HFFc6 (cell line): ENCODE measurements at regions not wholly inside any gene's neighbourhood (a gene's known extent, or its start where the extent isn't known, plus 50 kb on each side); places are given as distances from the start of the nearest gene placed in this dataset.
"Not testable (repeated sequence)": the region's sequence is repeated elsewhere in the genome, so short reads cannot be mapped to it uniquely, and the experiment has no call there.

Experiments
- DNase-seq: peaks from one replicate; pipeline ENCODE4 v3.0.0-alpha.2; 2018
- H3K27ac Mint-ChIP-seq: 2 replicates; pipeline ENCODE4 v1.8.0; 2020; ENCODE audit warnings: mild to moderate bottlenecking, mixed read lengths
- H3K27me3 Mint-ChIP-seq: 2 replicates; pipeline ENCODE4 v1.8.0; 2021; ENCODE audit warnings: mild to moderate bottlenecking, moderate library complexity, mixed read lengths; ENCODE audit not compliant: insufficient read depth
- H3K36me3 Mint-ChIP-seq: 2 replicates; pipeline ENCODE4 v1.8.0; 2021; ENCODE audit warnings: low read depth, mixed read lengths
- H3K4me1 Mint-ChIP-seq: 2 replicates; pipeline ENCODE4 v1.8.0; 2020; ENCODE audit warnings: low read depth, mixed read lengths
- H3K4me3 Mint-ChIP-seq: 2 replicates; pipeline ENCODE4 v1.8.0; 2020; ENCODE audit warnings: mild to moderate bottlenecking, moderate library complexity, mixed read lengths
- H3K9me3 Mint-ChIP-seq: 2 replicates; pipeline ENCODE4 v1.8.0; 2020; ENCODE audit warnings: mild to moderate bottlenecking, mixed read lengths
- TF ChIP-seq, protein P1 (sequence below): fragments of 200-600 bp; sonication (generic); IDR thresholded peaks from 2 replicates; pipeline ENCODE4 v1.5.0; 2021; ENCODE audit warnings: antibody characterized with exemption, mild to moderate bottlenecking

DNA sequence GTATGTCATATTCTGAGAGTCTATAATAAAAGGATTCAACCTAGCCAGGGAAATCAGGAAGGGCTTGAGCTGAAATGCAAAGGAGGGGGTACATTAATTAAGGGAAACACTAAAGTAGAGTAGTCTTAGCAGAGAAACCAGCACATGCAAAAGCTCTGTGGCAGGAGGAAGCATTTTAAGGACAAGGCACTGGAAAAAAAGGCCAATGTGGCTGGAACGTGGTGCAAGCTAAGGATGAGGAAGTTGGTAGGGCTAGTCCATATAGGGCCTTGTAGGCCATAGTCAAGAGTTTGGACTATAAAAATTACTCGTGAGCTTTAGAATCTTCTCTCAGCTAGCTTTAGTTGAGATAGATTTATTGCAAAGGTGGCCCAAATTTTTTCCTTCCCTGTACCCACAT, 75.2 kb upstream of the TOP1 start:
- peaks cover 8% of the 10 kb centered on the region for H3K9me3 Mint-ChIP-seq
- TF ChIP-seq, protein P1, sequence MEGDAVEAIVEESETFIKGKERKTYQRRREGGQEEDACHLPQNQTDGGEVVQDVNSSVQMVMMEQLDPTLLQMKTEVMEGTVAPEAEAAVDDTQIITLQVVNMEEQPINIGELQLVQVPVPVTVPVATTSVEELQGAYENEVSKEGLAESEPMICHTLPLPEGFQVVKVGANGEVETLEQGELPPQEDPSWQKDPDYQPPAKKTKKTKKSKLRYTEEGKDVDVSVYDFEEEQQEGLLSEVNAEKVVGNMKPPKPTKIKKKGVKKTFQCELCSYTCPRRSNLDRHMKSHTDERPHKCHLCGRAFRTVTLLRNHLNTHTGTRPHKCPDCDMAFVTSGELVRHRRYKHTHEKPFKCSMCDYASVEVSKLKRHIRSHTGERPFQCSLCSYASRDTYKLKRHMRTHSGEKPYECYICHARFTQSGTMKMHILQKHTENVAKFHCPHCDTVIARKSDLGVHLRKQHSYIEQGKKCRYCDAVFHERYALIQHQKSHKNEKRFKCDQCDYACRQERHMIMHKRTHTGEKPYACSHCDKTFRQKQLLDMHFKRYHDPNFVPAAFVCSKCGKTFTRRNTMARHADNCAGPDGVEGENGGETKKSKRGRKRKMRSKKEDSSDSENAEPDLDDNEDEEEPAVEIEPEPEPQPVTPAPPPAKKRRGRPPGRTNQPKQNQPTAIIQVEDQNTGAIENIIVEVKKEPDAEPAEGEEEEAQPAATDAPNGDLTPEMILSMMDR: no peak

DNA sequence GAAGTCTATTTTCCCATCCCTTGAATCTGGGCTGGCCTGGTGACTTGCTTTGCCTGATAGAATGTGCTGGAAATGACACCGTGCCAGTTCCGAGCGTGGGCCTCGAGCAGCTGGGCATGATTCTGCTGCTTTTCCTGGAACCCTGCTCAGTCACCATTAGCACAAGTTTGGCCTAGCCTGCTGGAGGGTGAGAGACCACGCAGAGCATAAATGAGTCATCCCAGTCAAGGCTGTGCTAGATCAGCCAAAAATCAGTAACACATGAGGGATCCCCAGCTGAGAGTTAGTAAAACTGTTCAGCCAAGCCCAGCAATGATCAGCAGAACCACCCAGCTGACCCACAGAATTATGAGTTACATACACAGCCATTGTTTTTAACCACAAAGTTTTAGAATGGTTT, 74.8 kb upstream of the TOP1 start:
- DNase-seq: no peak
- peaks cover 8% of the 10 kb centered on the region for H3K9me3 Mint-ChIP-seq
- no peak overlapping the region for H3K4me3 Mint-ChIP-seq
- H3K27me3 Mint-ChIP-seq: peaks cover 10% of the 10 kb centered on the region
- peaks cover 5% of the 10 kb centered on the region for H3K4me1 Mint-ChIP-seq
- no peak overlapping the region for H3K27ac Mint-ChIP-seq
- TF ChIP-seq, protein P1: no peak
- H3K36me3 Mint-ChIP-seq: peaks cover 4% of the 10 kb centered on the region; the same call in 1 of the 2 replicates

More for the DNA sequence above, 75.2 kb upstream of the TOP1 start:
- no peak for DNase-seq
- Mint-ChIP-seq H3K36me3 (peaks cover 4% of the 10 kb centered on the region; the same call in 1 of the 2 replicates), H3K27me3 (peaks cover 10% of the 10 kb centered on the region), H3K4me1 (peaks cover 9% of the 10 kb centered on the region), H3K27ac (no peak overlapping the region), H3K4me3 (no peak overlapping the region)

DNA sequence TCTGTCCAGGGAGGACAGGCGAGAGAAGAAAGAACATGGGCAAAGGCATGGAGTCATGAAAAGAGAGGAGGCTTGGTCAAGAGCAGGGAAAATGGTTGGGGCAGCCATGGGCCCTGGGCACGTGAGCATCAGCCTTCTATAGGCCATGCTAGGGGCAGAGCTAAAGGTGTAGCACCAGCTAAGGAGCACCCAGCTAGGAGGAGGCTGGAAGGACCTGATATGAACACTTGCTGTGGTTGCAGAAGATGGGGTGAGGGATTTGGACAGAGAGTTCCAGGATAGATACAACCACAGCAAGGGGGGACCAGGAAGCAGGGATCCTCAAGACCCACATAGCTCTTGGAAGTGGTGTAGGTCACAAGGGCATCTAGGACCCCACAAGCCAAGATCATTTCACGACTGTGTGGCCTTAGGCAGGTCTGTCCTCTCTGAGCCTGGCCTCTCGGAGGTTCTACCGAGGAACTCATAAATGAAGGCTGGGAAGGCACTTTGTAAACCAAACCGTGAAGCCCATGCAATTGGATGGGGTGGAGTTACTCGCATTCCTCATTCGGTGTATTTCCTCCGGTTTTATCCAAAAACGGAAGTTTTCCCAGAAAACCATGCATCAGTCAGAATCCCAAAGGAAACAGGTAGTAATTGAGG, 74.0 kb upstream of the TOP1 start:
- TF ChIP-seq, protein P1: no peak
- Mint-ChIP-seq H3K4me1 (no peaks in the 10 kb centered on the region; the same call in 1 of the 2 replicates), H3K27me3 (peaks cover 14% of the 10 kb centered on the region), H3K27ac (no peak overlapping the region), H3K9me3 (peaks cover 8% of the 10 kb centered on the region), H3K36me3 (peaks cover 4% of the 10 kb centered on the region; the same call in 1 of the 2 replicates), H3K4me3 (no peak overlapping the region)
- DNase-seq: no peak

DNA sequence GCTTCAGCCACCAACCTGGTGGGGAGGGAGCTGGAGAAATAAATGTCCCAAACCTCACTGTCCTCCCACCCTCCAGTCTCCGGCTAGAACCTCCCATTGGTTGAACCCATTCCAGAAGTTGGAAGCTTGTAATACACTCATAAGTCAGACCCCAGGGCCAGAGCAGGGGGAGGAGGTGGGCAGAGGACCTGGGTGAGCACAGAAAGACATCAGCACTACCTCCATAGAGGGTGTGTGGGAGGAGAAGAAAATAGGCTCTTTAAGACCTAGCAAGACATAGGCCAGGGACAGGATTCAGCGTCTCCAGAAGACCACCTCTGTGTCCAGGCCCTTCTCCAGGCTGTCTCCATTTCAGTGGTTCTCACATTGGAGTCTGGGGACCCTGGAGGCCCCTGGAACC, 73.3 kb upstream of the TOP1 start:
- H3K27ac Mint-ChIP-seq: no peak overlapping the region

DNA sequence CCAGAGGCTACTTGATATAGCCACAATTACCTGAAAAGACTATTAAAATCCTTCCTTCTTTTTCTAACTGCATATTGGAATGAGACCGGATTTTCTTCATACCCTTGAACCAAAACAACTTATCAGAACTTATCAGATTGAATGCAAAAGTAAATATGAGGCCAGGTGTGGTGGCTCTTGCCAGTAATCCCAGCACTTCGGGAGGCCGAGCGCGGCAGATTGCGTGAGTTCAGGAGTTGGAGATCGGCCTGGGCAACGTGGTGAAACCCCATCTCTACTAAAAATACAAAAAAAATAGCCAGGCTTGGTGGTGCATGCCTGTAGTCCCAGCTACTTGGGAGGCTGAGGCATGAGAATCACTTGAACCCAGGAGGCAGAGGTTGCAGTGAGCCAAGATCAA, 72.8 kb upstream of the TOP1 start:
- H3K4me1 Mint-ChIP-seq, H3K27ac Mint-ChIP-seq, DNase-seq, H3K36me3 Mint-ChIP-seq, H3K9me3 Mint-ChIP-seq, H3K4me3 Mint-ChIP-seq: not testable (repeated sequence)
- H3K27me3 Mint-ChIP-seq: peaks cover 16% of the 10 kb centered on the region

More for the DNA sequence above, 73.3 kb upstream of the TOP1 start:
- Mint-ChIP-seq H3K27me3 (peaks cover 16% of the 10 kb centered on the region), H3K4me1 (no peaks in the 10 kb centered on the region; the same call in 1 of the 2 replicates), H3K9me3 (peaks cover 8% of the 10 kb centered on the region), H3K4me3 (no peak overlapping the region), H3K36me3 (peaks cover 4% of the 10 kb centered on the region; the same call in 1 of the 2 replicates)
- TF ChIP-seq, protein P1: no peak
- no peak for DNase-seq

DNA sequence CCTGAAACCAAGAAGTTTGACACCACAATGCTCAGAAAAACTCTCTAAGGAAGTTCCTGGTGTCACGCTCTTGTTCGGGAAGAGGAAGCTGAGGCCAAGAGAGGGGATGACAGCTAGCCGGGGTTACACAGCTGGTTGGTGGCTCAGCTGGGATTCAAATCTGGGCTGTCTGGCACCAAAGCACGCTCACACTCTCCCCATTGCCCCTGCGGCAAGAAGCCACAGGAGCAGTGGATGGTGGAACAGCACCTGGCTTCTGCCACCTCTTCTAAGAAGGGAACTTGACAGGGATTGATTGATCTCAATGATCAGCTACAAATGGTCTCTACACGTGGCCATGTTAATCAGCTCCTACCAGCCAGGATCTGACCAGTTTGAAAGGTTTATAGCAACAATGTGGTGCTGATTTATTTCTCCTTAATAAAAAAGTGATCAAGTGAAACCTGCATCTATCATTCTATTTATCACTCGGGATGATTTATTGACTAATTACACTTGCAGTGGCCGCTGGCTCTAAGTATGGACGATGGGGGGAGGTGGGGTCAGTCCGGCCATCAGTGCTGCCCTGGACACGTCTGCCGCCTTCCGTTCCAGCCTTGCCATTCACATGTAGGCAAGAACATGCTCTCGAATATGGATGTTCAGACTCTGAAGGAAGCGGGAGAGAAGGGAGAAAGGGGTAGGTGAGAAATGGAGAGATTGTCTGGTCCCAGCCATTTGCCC, 71.9 kb upstream of the TOP1 start:
- H3K27ac Mint-ChIP-seq: no peak overlapping the region
- H3K9me3 Mint-ChIP-seq: peaks cover 8% of the 10 kb centered on the region
- peaks cover 4% of the 10 kb centered on the region; the same call in 1 of the 2 replicates for H3K36me3 Mint-ChIP-seq
- DNase-seq: no peak
- TF ChIP-seq, protein P1: no peak
- H3K4me1 Mint-ChIP-seq: peaks cover 4% of the 10 kb centered on the region; the same call in 1 of the 2 replicates
- no peak overlapping the region for H3K4me3 Mint-ChIP-seq
- H3K27me3 Mint-ChIP-seq: peaks cover 16% of the 10 kb centered on the region
